ENCODE measurements at regions not wholly inside any gene's neighbourhood (a gene's known extent, or its start where the extent isn't known, plus 50 kb on each side); places are given as distances from the start of the nearest gene placed in this dataset.

- Histone ChIP-seq H3K4me3 (ENCODE audit: low read length) (no peak overlapping the region), H3K27me3 (ENCODE audit: control insufficient read depth, insufficient read depth, low read length) (no peaks in the 10 kb centered on the region), H3K36me3 (ENCODE audit: control insufficient read depth, insufficient read depth, low read length) (no peaks in the 10 kb centered on the region), H3K4me1 (ENCODE audit: control insufficient read depth, insufficient read depth, low read length) (no peaks in the 10 kb centered on the region), H3K9me3 (ENCODE audit: control insufficient read depth, insufficient read depth, low read length) (no peaks in the 10 kb centered on the region), H3K27ac (ENCODE audit: low read length) (no peak overlapping the region)
- no peak for DNase-seq (ENCODE audit: low read depth, low spot score)
- WGBS (ENCODE audit: insufficient coverage, insufficient read length): no CpG with 5 or more reads among the region's 1 CpG
Measured at GRCh38 chr6:126174697-126175096, 165.2 kb upstream of the CENPW start.

GRCh38 chr6:126175251-126175650 is 164.7 kb upstream of the CENPW start:
- H3K4me1 ChIP-seq (ENCODE audit: control insufficient read depth, insufficient read depth, low read length): no peaks in the 10 kb centered on the region
- H3K9me3 ChIP-seq (ENCODE audit: control insufficient read depth, insufficient read depth, low read length): no peaks in the 10 kb centered on the region
- H3K4me3 ChIP-seq (ENCODE audit: low read length): no peak overlapping the region
- no peak overlapping the region for H3K27ac ChIP-seq (ENCODE audit: low read length)
- no peak for DNase-seq (ENCODE audit: low read depth, low spot score)
- no CpG with 5 or more reads among the region's 1 CpG for WGBS (ENCODE audit: insufficient coverage, insufficient read length)
- H3K36me3 ChIP-seq (ENCODE audit: control insufficient read depth, insufficient read depth, low read length): no peaks in the 10 kb centered on the region
- no peaks in the 10 kb centered on the region for H3K27me3 ChIP-seq (ENCODE audit: control insufficient read depth, insufficient read depth, low read length)

- no peaks in the 10 kb centered on the region for H3K27me3 ChIP-seq (ENCODE audit: control insufficient read depth, insufficient read depth, low read length)
- no peak overlapping the region for H3K27ac ChIP-seq (ENCODE audit: low read length)
- no peak overlapping the region for H3K4me3 ChIP-seq (ENCODE audit: low read length)
- no peaks in the 10 kb centered on the region for H3K9me3 ChIP-seq (ENCODE audit: control insufficient read depth, insufficient read depth, low read length)
- no peaks in the 10 kb centered on the region for H3K4me1 ChIP-seq (ENCODE audit: control insufficient read depth, insufficient read depth, low read length)
- DNase-seq (ENCODE audit: low read depth, low spot score): no peak
- H3K36me3 ChIP-seq (ENCODE audit: control insufficient read depth, insufficient read depth, low read length): no peaks in the 10 kb centered on the region
Measured at GRCh38 chr6:126176282-126176681, 163.6 kb upstream of the CENPW start.

GRCh38 chr6:126180585-126180984 is 159.3 kb upstream of the CENPW start:
- DNase-seq (ENCODE audit: low read depth, low spot score): no peak
- Histone ChIP-seq H3K4me3 (ENCODE audit: low read length) (no peak overlapping the region), H3K27me3 (ENCODE audit: control insufficient read depth, insufficient read depth, low read length) (no peaks in the 10 kb centered on the region), H3K9me3 (ENCODE audit: control insufficient read depth, insufficient read depth, low read length) (no peaks in the 10 kb centered on the region), H3K4me1 (ENCODE audit: control insufficient read depth, insufficient read depth, low read length) (0 out of 2 replicates have a peak, but pooled peaks cover 2% of the 10 kb centered on the region), H3K36me3 (ENCODE audit: control insufficient read depth, insufficient read depth, low read length) (no peaks in the 10 kb centered on the region), H3K27ac (ENCODE audit: low read length) (no peak overlapping the region)
- no CpG with 5 or more reads among the region's 4 CpGs for WGBS (ENCODE audit: insufficient coverage, insufficient read length)

GRCh38 chr6:126181173-126181741 is 158.7 kb upstream of the CENPW start:
- Histone ChIP-seq H3K4me3 (ENCODE audit: low read length) (no peak overlapping the region), H3K27ac (ENCODE audit: low read length) (no peak overlapping the region), H3K27me3 (ENCODE audit: control insufficient read depth, insufficient read depth, low read length) (no peaks in the 10 kb centered on the region), H3K4me1 (ENCODE audit: control insufficient read depth, insufficient read depth, low read length) (0 out of 2 replicates have a peak, but pooled peaks cover 2% of the 10 kb centered on the region), H3K9me3 (ENCODE audit: control insufficient read depth, insufficient read depth, low read length) (no peaks in the 10 kb centered on the region), H3K36me3 (ENCODE audit: control insufficient read depth, insufficient read depth, low read length) (no peaks in the 10 kb centered on the region)
- peak; percentile 43 for DNase-seq (ENCODE audit: low read depth, low spot score)

- no peaks in the 10 kb centered on the region for H3K27me3 ChIP-seq (ENCODE audit: control insufficient read depth, insufficient read depth, low read length)
- no peaks in the 10 kb centered on the region for H3K36me3 ChIP-seq (ENCODE audit: control insufficient read depth, insufficient read depth, low read length)
- DNase-seq (ENCODE audit: low read depth, low spot score): no peak
- WGBS (ENCODE audit: insufficient coverage, insufficient read length): no CpG with 5 or more reads among the region's 3 CpGs
- H3K9me3 ChIP-seq (ENCODE audit: control insufficient read depth, insufficient read depth, low read length): no peaks in the 10 kb centered on the region
- no peak overlapping the region for H3K27ac ChIP-seq (ENCODE audit: low read length)
- H3K4me1 ChIP-seq (ENCODE audit: control insufficient read depth, insufficient read depth, low read length): 0 out of 2 replicates have a peak, but pooled peaks cover 2% of the 10 kb centered on the region
- no peak overlapping the region for H3K4me3 ChIP-seq (ENCODE audit: low read length)
Measured at GRCh38 chr6:126181890-126182289, 158.0 kb upstream of the CENPW start.

GRCh38 chr6:126182650-126183311 is 157.1 kb upstream of the CENPW start:
- WGBS (ENCODE audit: insufficient coverage, insufficient read length): no CpG with 5 or more reads among the region's 2 CpGs
- DNase-seq (ENCODE audit: low read depth, low spot score): no peak
- no peak overlapping the region for H3K27ac ChIP-seq (ENCODE audit: low read length)
- no peak overlapping the region for H3K4me3 ChIP-seq (ENCODE audit: low read length)
- H3K27me3 ChIP-seq (ENCODE audit: control insufficient read depth, insufficient read depth, low read length): no peaks in the 10 kb centered on the region
- H3K4me1 ChIP-seq (ENCODE audit: control insufficient read depth, insufficient read depth, low read length): 0 out of 2 replicates have a peak, but pooled peaks cover 2% of the 10 kb centered on the region
- H3K9me3 ChIP-seq (ENCODE audit: control insufficient read depth, insufficient read depth, low read length): no peaks in the 10 kb centered on the region
- no peaks in the 10 kb centered on the region for H3K36me3 ChIP-seq (ENCODE audit: control insufficient read depth, insufficient read depth, low read length)

GRCh38 chr6:126185774-126186173 is 154.1 kb upstream of the CENPW start:
- Histone ChIP-seq H3K4me3 (ENCODE audit: low read length) (no peak overlapping the region), H3K27ac (ENCODE audit: low read length) (no peak overlapping the region), H3K9me3 (ENCODE audit: control insufficient read depth, insufficient read depth, low read length) (no peaks in the 10 kb centered on the region), H3K27me3 (ENCODE audit: control insufficient read depth, insufficient read depth, low read length) (no peaks in the 10 kb centered on the region), H3K36me3 (ENCODE audit: control insufficient read depth, insufficient read depth, low read length) (no peaks in the 10 kb centered on the region), H3K4me1 (ENCODE audit: control insufficient read depth, insufficient read depth, low read length) (0 out of 2 replicates have a peak, but pooled peaks cover 2% of the 10 kb centered on the region)
- WGBS (ENCODE audit: insufficient coverage, insufficient read length): no CpG with 5 or more reads among the region's 1 CpG
- DNase-seq (ENCODE audit: low read depth, low spot score): no peak

- Histone ChIP-seq H3K4me3 (ENCODE audit: low read length) (no peak overlapping the region), H3K9me3 (ENCODE audit: control insufficient read depth, insufficient read depth, low read length) (no peaks in the 10 kb centered on the region), H3K36me3 (ENCODE audit: control insufficient read depth, insufficient read depth, low read length) (no peaks in the 10 kb centered on the region), H3K4me1 (ENCODE audit: control insufficient read depth, insufficient read depth, low read length) (no peaks in the 10 kb centered on the region), H3K27ac (ENCODE audit: low read length) (no peak overlapping the region), H3K27me3 (ENCODE audit: control insufficient read depth, insufficient read depth, low read length) (no peaks in the 10 kb centered on the region)
- no CpG with 5 or more reads among the region's 1 CpG for WGBS (ENCODE audit: insufficient coverage, insufficient read length)
- DNase-seq (ENCODE audit: low read depth, low spot score): no peak
Measured at GRCh38 chr6:126188279-126188909, 151.5 kb upstream of the CENPW start.

GRCh38 chr6:126195625-126196236 is 144.2 kb upstream of the CENPW start:
- no peak for DNase-seq (ENCODE audit: low read depth, low spot score)
- H3K4me1 ChIP-seq (ENCODE audit: control insufficient read depth, insufficient read depth, low read length): no peaks in the 10 kb centered on the region
- H3K4me3 ChIP-seq (ENCODE audit: low read length): no peak overlapping the region
- no peaks in the 10 kb centered on the region for H3K36me3 ChIP-seq (ENCODE audit: control insufficient read depth, insufficient read depth, low read length)
- WGBS (ENCODE audit: insufficient coverage, insufficient read length): no CpG with 5 or more reads among the region's 1 CpG
- H3K27me3 ChIP-seq (ENCODE audit: control insufficient read depth, insufficient read depth, low read length): no peaks in the 10 kb centered on the region
- H3K27ac ChIP-seq (ENCODE audit: low read length): no peak overlapping the region
- H3K9me3 ChIP-seq (ENCODE audit: control insufficient read depth, insufficient read depth, low read length): no peaks in the 10 kb centered on the region
